ENCODE measurements at regions not wholly inside any gene's neighbourhood (a gene's known extent, or its start where the extent isn't known, plus 50 kb on each side); places are given as distances from the start of the nearest gene placed in this dataset.

- Histone ChIP-seq H3K27ac (ENCODE audit: insufficient read length, low read depth, low read length) (no peak overlapping the region), H3K79me1 (ENCODE audit: insufficient read depth, low read depth, low read length, poor library complexity, severe bottlenecking) (no peaks in the 10 kb centered on the region), H4K91ac (ENCODE audit: insufficient read length, low read depth, low read length) (no peak overlapping the region), H2BK120ac (ENCODE audit: low read depth, low read length, poor library complexity, severe bottlenecking) (no peak overlapping the region), H2BK20ac (ENCODE audit: low read depth, low read length, poor library complexity, severe bottlenecking) (no peak overlapping the region), H3K18ac (ENCODE audit: insufficient read length, low read depth, low read length) (no peak overlapping the region), H2AK5ac (ENCODE audit: insufficient read length, low read length) (no peak overlapping the region), H2BK12ac (ENCODE audit: insufficient read length, low read depth, low read length) (no peak overlapping the region), H3K9me3 (ENCODE audit: control insufficient read depth, low read depth, low read length) (no peaks in the 10 kb centered on the region), H4K8ac (replicated peaks; ENCODE audit: insufficient read length, low read depth, low read length) (no peak overlapping the region), H3K79me2 (ENCODE audit: insufficient read depth, low read length) (no peaks in the 10 kb centered on the region), H3K4ac (ENCODE audit: low read depth, low read length) (no peak overlapping the region), H3K27me3 (ENCODE audit: insufficient read depth, low read length) (no peaks in the 10 kb centered on the region), H2AFZ (ENCODE audit: low read length) (no peak overlapping the region), H4K20me1 (ENCODE audit: control insufficient read depth, insufficient read depth, insufficient read length) (no peaks in the 10 kb centered on the region), H3K4me2 (ENCODE audit: insufficient read depth, insufficient read length, low read length) (no peak overlapping the region), H3T11ph (ENCODE audit: low read length) (no peak overlapping the region), H3K4me1 (ENCODE audit: insufficient read depth, low read length) (peaks cover 5% of the 10 kb centered on the region), H3K23me2 (ENCODE audit: insufficient read length, low read depth, low read length, poor library complexity, severe bottlenecking) (no peaks in the 10 kb centered on the region), H3K23ac (ENCODE audit: insufficient read length, low read depth, low read length) (no peak overlapping the region), H3K9ac (ENCODE audit: extremely low read depth, insufficient read length, low read length) (no peak overlapping the region), H3K56ac (ENCODE audit: insufficient read length, low read depth, low read length) (no peak overlapping the region), H4K5ac (ENCODE audit: insufficient read length, low read depth, low read length) (no peak overlapping the region), H3K14ac (ENCODE audit: insufficient read depth, low read length) (no peak overlapping the region), H2BK15ac (ENCODE audit: low read depth, low read length) (no peak overlapping the region), H2BK5ac (ENCODE audit: insufficient read length, low read length) (no peak overlapping the region)
- peaks cover 44 to 53% of the 10 kb centered on the region in 2 experiments for H3K4me1 Mint-ChIP-seq
- TF ChIP-seq CTCF (conservative IDR thresholded peaks at IDR 0.05): no peak
- no peak overlapping the region for H3K4me3 Mint-ChIP-seq
- H3K27ac Mint-ChIP-seq: peak overlapping the region in 1 of 3 experiments; percentile 28; a peak in 2 of 7 replicates
- peaks cover 0 to 11% (median 4%) of the 10 kb centered on the region in 3 experiments; a peak in 4 of 7 replicates for H3K36me3 Mint-ChIP-seq (ENCODE audit: insufficient read depth in 1 of 3, low read depth in 3 of 3)
- no peaks in the 10 kb centered on the region for H3K27me3 Mint-ChIP-seq (ENCODE audit: low read depth)
- peaks cover 0 to 6% of the 10 kb centered on the region in 2 experiments; a peak in 2 of 5 replicates for H3K9me3 Mint-ChIP-seq
- no CpG with 5 or more reads among the region's 4 CpGs for WGBS (ENCODE audit: extremely low coverage, insufficient read length, low lambda C conversion rate)
- DNase-seq: no peak
Measured at GRCh38 chr4:115222061-115222460, 108.6 kb upstream of the NDST4 start.
